Adrenal gland (tissue), 9 donors: ENCODE measurements at regions not wholly inside any gene's neighbourhood (a gene's known extent, or its start where the extent isn't known, plus 50 kb on each side); places are given as distances from the start of the nearest gene placed in this dataset.

Experiments used
- DNase-seq, 7 donors: peaks; one replicate each; pipeline ENCODE4 v3.0.0-alpha.2; 2019 to 2020
- H3K27ac ChIP-seq, 5 donors: fragments of 200-600 bp; sonication (generic) in 4 of 5; 1 replicate in 3 of 5; 2 replicates in 2 of 5; pipeline versions ENCODE4 v1.5.1 to v1.8.0; 2016 to 2020; ENCODE audit warnings: mild to moderate bottlenecking in 1 of 5
- H3K27me3 ChIP-seq: fragments of 200-600 bp; 2 replicates; pipeline ENCODE4 v1.8.0; 2021
- H3K36me3 ChIP-seq, 2 donors: fragments of 200-600 bp; replicated peaks in 1 of 2; 1 replicate in 1 of 2; 2 replicates in 1 of 2; pipeline versions ENCODE4 v1.5.1 to v1.8.0; 2018 to 2022
- H3K4me1 ChIP-seq, 2 donors: fragments of 200-600 bp; replicated peaks in 1 of 2; 1 replicate in 1 of 2; 2 replicates in 1 of 2; pipeline versions ENCODE4 v1.5.1 to v1.8.0; 2018 to 2021
- H3K4me3 ChIP-seq, 4 donors: fragments of 200-600 bp; sonication (generic) in 3 of 4; one replicate each; pipeline ENCODE4 v1.5.1; 2016 to 2018
- H3K9me3 ChIP-seq, 3 donors: fragments of 200-600 bp; sonication (generic) in 1 of 3; replicated peaks in 1 of 3; 1 replicate in 2 of 3; 2 replicates in 1 of 3; pipeline versions ENCODE4 v1.5.1 to v1.8.0; 2016 to 2021
- POLR2A ChIP-seq, 2 donors: fragments of 450-650 bp; IDR thresholded peaks; one replicate each; pipeline ENCODE4 v1.6.1; 2017; ENCODE audit warnings: antibody characterized with exemption in 2 of 2, mild to moderate bottlenecking in 2 of 2, moderate library complexity in 1 of 2
- WGBS, 4 donors: extraction: QIAGEN DNeasy Blood & Tissue Kit in 2 of 4; methylation state at CpG; one replicate each; pipeline versions ENCODE4 v1.1.5 to v1.1.7; 2013 to 2017; 5-methylcytosine and 5-hydroxymethylcytosine counted together
- intact Hi-C, 2 donors: fragments of 100-400 bp; cut with DNase I; formaldehyde crosslinking; loops; one replicate each; pipeline versions ENCODE4 v1.14.1 to v1.15.0; 2022 to 2023
- TF ChIP-seq, protein P1 (sequence below), 6 experiments: fragments of 450-650 bp in 4 of 6; fragments of 200-600 bp in 2 of 6; sonication (generic) in 1 of 6; IDR thresholded peaks; 1 replicate in 5 of 6; 2 replicates in 1 of 6; pipeline versions ENCODE4 v1.5.1 to v1.8.0; 2016 to 2021; ENCODE audit warnings: antibody characterized with exemption in 6 of 6, mild to moderate bottlenecking in 2 of 6, moderate library complexity in 1 of 6
- donor health status: healthy with polysubstance abuse.
- donor health status: Bipolar disorder and iron deficiency.
- donor health status: DM: yes; HTN: yes; CAD: no.
- donor health status: DM: no; HTN: no; CAD: no.
- donor health status: DM: no; HTN: no; CAD: no.

DNA sequence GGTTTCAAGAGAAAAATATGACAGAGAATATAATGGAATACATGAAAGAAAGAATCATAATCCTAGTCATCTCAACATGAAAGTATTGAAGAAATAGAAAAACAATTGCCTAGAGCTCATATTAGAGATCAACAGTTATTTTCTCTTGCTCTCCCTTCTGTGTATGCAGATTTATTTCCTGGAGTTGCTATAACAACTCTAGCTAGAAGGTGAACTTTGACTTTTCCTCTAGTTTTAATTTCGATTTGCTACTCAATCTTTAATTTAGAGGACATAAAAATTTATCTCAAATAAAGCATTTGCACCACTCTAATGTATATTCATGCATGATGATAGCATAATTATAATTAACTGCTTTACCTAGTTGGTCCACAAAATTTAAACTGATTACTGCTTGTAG is 84.6 kb upstream of the PICALM start:
- Histone ChIP-seq H3K4me1 (peaks cover 0 to 25% of the 10 kb centered on the region in 2 donors), H3K4me3 (no peak overlapping the region), H3K27me3 (no peaks in the 10 kb centered on the region), H3K36me3 (no peaks in the 10 kb centered on the region), H3K27ac (no peak overlapping the region), H3K9me3 (no peaks in the 10 kb centered on the region)
- no peak for DNase-seq
- 35 to 62% (median 50%) methylated on average over 1 of the region's 1 CpG for WGBS, 4 donors
- intact Hi-C loops, result no loop called here
- TF ChIP-seq POLR2A (IDR thresholded peaks at IDR 0.05), result no peak
- TF ChIP-seq, protein P1, sequence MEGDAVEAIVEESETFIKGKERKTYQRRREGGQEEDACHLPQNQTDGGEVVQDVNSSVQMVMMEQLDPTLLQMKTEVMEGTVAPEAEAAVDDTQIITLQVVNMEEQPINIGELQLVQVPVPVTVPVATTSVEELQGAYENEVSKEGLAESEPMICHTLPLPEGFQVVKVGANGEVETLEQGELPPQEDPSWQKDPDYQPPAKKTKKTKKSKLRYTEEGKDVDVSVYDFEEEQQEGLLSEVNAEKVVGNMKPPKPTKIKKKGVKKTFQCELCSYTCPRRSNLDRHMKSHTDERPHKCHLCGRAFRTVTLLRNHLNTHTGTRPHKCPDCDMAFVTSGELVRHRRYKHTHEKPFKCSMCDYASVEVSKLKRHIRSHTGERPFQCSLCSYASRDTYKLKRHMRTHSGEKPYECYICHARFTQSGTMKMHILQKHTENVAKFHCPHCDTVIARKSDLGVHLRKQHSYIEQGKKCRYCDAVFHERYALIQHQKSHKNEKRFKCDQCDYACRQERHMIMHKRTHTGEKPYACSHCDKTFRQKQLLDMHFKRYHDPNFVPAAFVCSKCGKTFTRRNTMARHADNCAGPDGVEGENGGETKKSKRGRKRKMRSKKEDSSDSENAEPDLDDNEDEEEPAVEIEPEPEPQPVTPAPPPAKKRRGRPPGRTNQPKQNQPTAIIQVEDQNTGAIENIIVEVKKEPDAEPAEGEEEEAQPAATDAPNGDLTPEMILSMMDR (IDR thresholded peaks at IDR 0.05), result no peak

DNA sequence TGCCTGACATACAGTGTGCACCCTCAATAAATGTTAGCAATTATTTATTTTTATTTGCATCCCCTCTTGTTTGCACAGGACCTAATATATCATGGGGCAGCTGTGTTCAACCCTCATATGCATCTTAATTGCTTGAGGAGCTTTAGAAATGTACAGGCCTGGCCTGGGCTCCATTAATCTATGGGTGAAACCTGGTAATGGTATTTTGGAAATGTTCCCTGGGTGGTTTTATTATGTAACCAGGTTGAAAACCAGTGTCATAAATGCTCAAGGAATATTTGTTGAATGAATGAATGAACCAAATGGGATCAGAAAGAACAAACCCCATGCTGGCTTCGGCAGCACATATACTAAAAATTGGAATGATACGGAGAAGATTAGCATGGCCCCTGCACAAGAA is 84.0 kb upstream of the PICALM start:
- no peak overlapping the region for H3K27ac ChIP-seq
- H3K27me3 ChIP-seq, result no peaks in the 10 kb centered on the region
- intact Hi-C loops, result no loop called here
- H3K36me3 ChIP-seq, result no peaks in the 10 kb centered on the region
- no peaks in the 10 kb centered on the region for H3K9me3 ChIP-seq
- H3K4me1 ChIP-seq, result peaks cover 0 to 25% of the 10 kb centered on the region in 2 donors
- 91 to 98% (median 96%) methylated on average over 2 of the region's 2 CpGs for WGBS, 4 donors
- no peak overlapping the region for H3K4me3 ChIP-seq
- TF ChIP-seq, protein P1 (IDR thresholded peaks at IDR 0.05), result no peak
- TF ChIP-seq POLR2A (IDR thresholded peaks at IDR 0.05), result no peak
- DNase-seq, result no peak

DNA sequence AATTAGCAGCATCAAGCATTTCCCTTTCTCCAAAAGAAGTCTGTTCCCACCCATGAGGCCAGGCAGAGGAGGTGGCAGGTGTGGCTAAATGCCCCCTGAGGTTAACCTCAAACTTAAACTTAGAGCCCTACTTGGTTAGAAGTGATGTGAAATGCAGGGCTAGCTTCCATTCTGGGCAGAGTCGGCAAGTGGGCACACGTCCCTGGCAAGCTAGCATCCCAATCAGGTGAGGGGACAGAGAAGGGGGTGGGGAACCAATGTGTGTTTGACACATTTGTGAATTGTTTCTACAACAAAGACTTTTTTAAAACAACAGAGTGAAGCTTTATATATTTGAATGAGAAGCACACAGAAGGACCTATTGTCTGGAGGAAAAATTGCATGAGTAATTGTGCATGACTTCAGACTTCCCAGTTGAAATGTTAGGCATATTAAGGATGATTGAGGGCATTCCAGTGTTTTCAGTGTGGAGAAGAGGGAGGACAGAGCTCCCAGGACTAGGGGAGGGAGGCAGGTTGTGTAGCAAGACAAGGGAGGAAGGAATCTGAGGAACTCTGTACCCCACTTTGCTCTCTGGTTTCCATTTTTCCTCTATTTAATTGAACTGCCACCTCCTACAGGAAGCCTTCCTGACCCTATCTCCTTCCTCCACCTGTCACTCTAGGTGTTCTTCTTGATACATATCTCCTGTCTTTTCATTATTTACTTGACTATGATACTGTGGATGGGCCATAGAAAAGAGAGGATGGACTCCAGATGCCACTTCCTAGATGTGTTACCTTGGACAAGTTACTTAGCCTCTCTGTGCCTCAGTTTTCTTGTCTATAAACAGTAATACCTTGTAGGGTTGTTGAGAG is 83.3 kb upstream of the PICALM start:
- no peaks in the 10 kb centered on the region for H3K27me3 ChIP-seq
- H3K36me3 ChIP-seq, result no peaks in the 10 kb centered on the region
- intact Hi-C loops, result no loop called here
- DNase-seq, result no peak
- TF ChIP-seq, protein P1 (IDR thresholded peaks at IDR 0.05), result no peak
- no peak for TF ChIP-seq POLR2A (IDR thresholded peaks at IDR 0.05)
- WGBS, 4 donors, result 53 to 64% (median 61%) methylated on average over 2 of the region's 2 CpGs
- no peak overlapping the region for H3K4me3 ChIP-seq
- peaks cover 0 to 25% of the 10 kb centered on the region in 2 donors for H3K4me1 ChIP-seq
- peak overlapping the region in 1 of 5 donors; percentile 15 for H3K27ac ChIP-seq
- no peaks in the 10 kb centered on the region for H3K9me3 ChIP-seq

DNA sequence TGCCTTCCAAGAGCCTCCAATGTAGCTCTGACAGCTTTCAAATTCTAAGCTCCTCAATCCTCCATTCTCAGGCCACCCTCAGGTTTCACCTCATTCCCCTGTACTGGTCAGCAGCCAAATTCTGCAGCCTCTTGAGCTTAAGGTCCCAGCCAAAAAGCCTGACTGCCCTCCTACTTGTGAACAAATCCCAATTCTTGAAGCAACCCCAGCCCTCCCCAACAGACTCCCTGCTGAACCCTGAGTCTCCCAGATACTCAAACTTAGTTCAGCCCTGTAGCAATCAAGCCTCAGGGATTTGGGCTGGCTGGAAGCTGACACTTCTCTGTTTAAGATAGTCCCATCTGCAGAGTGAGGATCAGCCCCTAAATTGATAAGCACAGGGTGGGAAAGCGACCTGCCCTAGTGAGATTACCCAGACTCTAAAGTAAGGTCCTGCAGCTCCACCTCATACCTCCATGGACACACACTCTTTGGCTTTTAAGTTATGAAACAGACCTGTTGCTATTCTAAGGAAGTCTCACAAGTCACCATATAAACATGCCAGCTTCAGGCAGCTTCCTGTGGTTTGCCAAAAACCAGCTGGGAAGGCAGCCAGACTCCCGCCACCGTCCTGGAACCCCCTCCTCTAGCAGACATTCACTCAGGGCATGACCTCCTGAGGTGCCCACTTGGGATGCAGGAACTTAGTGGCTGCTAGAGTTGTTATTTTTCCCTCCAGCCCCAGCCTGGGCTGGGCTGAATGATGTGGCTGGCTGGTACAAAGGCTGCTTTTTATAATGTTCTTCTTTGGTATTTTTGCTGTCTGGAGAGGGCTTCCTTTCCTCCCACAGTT is 82.5 kb upstream of the PICALM start:
- no peak for DNase-seq
- Histone ChIP-seq H3K9me3 (no peaks in the 10 kb centered on the region), H3K27ac (peak overlapping the region in 1 of 5 donors; percentile 15), H3K27me3 (no peaks in the 10 kb centered on the region), H3K36me3 (no peaks in the 10 kb centered on the region), H3K4me1 (peaks cover 0 to 25% of the 10 kb centered on the region in 2 donors), H3K4me3 (no peak overlapping the region)
- WGBS, 4 donors, result 13 to 22% (median 18%) methylated on average over 1 to 3 of the region's 3 CpGs
- intact Hi-C loops, result no loop called here
- TF ChIP-seq POLR2A (IDR thresholded peaks at IDR 0.05), result no peak
